ENCODE measurements at regions not wholly inside any gene's neighbourhood (a gene's known extent, or its start where the extent isn't known, plus 50 kb on each side); places are given as distances from the start of the nearest gene placed in this dataset.

DNA sequence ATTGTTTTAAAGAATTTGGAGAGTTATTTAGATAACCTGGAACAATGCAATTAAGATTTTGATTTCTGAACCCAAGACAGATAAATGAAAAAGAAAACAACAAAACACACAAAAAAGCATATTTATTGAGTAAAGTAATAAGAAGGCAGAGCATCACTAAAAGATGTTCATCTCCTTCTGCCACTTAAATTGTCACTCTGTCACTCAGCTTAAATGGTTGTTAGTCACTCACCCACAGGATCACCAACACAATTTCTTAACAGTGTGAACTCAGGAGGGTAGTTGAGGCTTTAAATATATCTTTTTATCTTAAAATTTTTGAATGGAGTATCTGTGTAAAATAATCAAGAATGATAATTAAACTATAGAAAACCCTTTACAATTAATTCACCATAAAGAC is 1215.5 kb upstream of the PCDH20 start:
- Histone ChIP-seq H2AFZ (ENCODE audit: low read length) (no peak overlapping the region), H3K9ac (ENCODE audit: low read depth, low read length, poor library complexity, severe bottlenecking) (no peak overlapping the region), H3K4me3 (ENCODE audit: low read length, poor library complexity, severe bottlenecking) (no peak overlapping the region), H3F3A (ENCODE audit: low read depth) (no peaks in the 10 kb centered on the region), H3K9me3 (ENCODE audit: insufficient read depth, low read depth, low read length) (no peaks in the 10 kb centered on the region), H3K79me2 (ENCODE audit: insufficient read depth, low read length) (no peaks in the 10 kb centered on the region), H3K36me3 (ENCODE audit: insufficient read depth, low read length) (no peaks in the 10 kb centered on the region), H3K9me2 (replicated peaks; ENCODE audit: low read depth, low read length) (no peaks in the 10 kb centered on the region), H3K4me2 (ENCODE audit: low read depth, low read length, poor library complexity, severe bottlenecking) (no peak overlapping the region), H4K20me1 (ENCODE audit: insufficient read depth, low read length, poor library complexity, severe bottlenecking) (no peaks in the 10 kb centered on the region), H3K4me1 (ENCODE audit: insufficient read depth, low read length, poor library complexity, severe bottlenecking) (no peaks in the 10 kb centered on the region), H3K27me3 (ENCODE audit: insufficient read depth, low read length, poor library complexity, severe bottlenecking) (no peaks in the 10 kb centered on the region)
- TF ChIP-seq CTCF (conservative IDR thresholded peaks at IDR 0.05; ENCODE audit: low read length) (no peak), EZH2phosphoT487 (IDR thresholded peaks at IDR 0.05; ENCODE audit: borderline replicate concordance) (no peak)

- no peak overlapping the region for H3K4me2 ChIP-seq (ENCODE audit: low read depth, low read length, poor library complexity, severe bottlenecking)
- TF ChIP-seq CTCF (conservative IDR thresholded peaks at IDR 0.05; ENCODE audit: low read length): no peak
- TF ChIP-seq EZH2phosphoT487 (IDR thresholded peaks at IDR 0.05; ENCODE audit: borderline replicate concordance): no peak
- no peaks in the 10 kb centered on the region for H3K36me3 ChIP-seq (ENCODE audit: insufficient read depth, low read length)
- no peaks in the 10 kb centered on the region for H3K4me1 ChIP-seq (ENCODE audit: insufficient read depth, low read length, poor library complexity, severe bottlenecking)
- no peaks in the 10 kb centered on the region for H4K20me1 ChIP-seq (ENCODE audit: insufficient read depth, low read length, poor library complexity, severe bottlenecking)
- no peaks in the 10 kb centered on the region for H3K9me2 ChIP-seq (replicated peaks; ENCODE audit: low read depth, low read length)
- no peak overlapping the region for H3K4me3 ChIP-seq (ENCODE audit: low read length, poor library complexity, severe bottlenecking)
- no peaks in the 10 kb centered on the region for H3F3A ChIP-seq (ENCODE audit: low read depth)
- H3K9ac ChIP-seq (ENCODE audit: low read depth, low read length, poor library complexity, severe bottlenecking): no peak overlapping the region
- H3K79me2 ChIP-seq (ENCODE audit: insufficient read depth, low read length): no peaks in the 10 kb centered on the region
- no peaks in the 10 kb centered on the region for H3K9me3 ChIP-seq (ENCODE audit: insufficient read depth, low read depth, low read length)
- H2AFZ ChIP-seq (ENCODE audit: low read length): no peak overlapping the region
- H3K27me3 ChIP-seq (ENCODE audit: insufficient read depth, low read length, poor library complexity, severe bottlenecking): no peaks in the 10 kb centered on the region
These were observed 1214.0 kb upstream of the PCDH20 start for GRCh38 chr13:62629618-62630017.

GRCh38 chr13:62627226-62627625 is 1211.6 kb upstream of the PCDH20 start:
- Histone ChIP-seq H3K9me3 (ENCODE audit: insufficient read depth, low read depth, low read length) (no peaks in the 10 kb centered on the region), H3K4me3 (ENCODE audit: low read length, poor library complexity, severe bottlenecking) (no peak overlapping the region), H3K36me3 (ENCODE audit: insufficient read depth, low read length) (no peaks in the 10 kb centered on the region), H3K9ac (ENCODE audit: low read depth, low read length, poor library complexity, severe bottlenecking) (no peak overlapping the region), H3K4me1 (ENCODE audit: insufficient read depth, low read length, poor library complexity, severe bottlenecking) (no peaks in the 10 kb centered on the region), H2AFZ (ENCODE audit: low read length) (no peak overlapping the region), H3K4me2 (ENCODE audit: low read depth, low read length, poor library complexity, severe bottlenecking) (no peak overlapping the region), H3K27me3 (ENCODE audit: insufficient read depth, low read length, poor library complexity, severe bottlenecking) (no peaks in the 10 kb centered on the region), H3K79me2 (ENCODE audit: insufficient read depth, low read length) (no peaks in the 10 kb centered on the region), H3F3A (ENCODE audit: low read depth) (no peaks in the 10 kb centered on the region), H3K9me2 (replicated peaks; ENCODE audit: low read depth, low read length) (no peaks in the 10 kb centered on the region), H4K20me1 (ENCODE audit: insufficient read depth, low read length, poor library complexity, severe bottlenecking) (no peaks in the 10 kb centered on the region)
- TF ChIP-seq EZH2phosphoT487 (IDR thresholded peaks at IDR 0.05; ENCODE audit: borderline replicate concordance) (no peak), CTCF (conservative IDR thresholded peaks at IDR 0.05; ENCODE audit: low read length) (no peak)

All from Loucy (cell line).